ENCODE measurements at regions not wholly inside any gene's neighbourhood (a gene's known extent, or its start where the extent isn't known, plus 50 kb on each side); places are given as distances from the start of the nearest gene placed in this dataset.
"Not testable (repeated sequence)": the region's sequence is repeated elsewhere in the genome, so short reads cannot be mapped to it uniquely, and the experiment has no call there.

GRCh38 chr18:14937271-14937670 lies 189.3 kb downstream of the ANKRD30B start:
- intact Hi-C loops (cut with micrococcal nuclease) = no loop called here
- Mint-ChIP-seq H3K36me3 (ENCODE audit: low read depth) (no peaks in the 10 kb centered on the region), H3K27ac (no peak overlapping the region), H3K4me1 (no peaks in the 10 kb centered on the region), H3K9me3 (no peaks in the 10 kb centered on the region), H3K27me3 (no peaks in the 10 kb centered on the region), H3K4me3 (no peak overlapping the region)
- ATAC-seq (ENCODE audit: low read depth) = no peak
- no peak for DNase-seq
- POLR2A ChIA-PET = no interaction called here
- TF ChIP-seq, protein P1, sequence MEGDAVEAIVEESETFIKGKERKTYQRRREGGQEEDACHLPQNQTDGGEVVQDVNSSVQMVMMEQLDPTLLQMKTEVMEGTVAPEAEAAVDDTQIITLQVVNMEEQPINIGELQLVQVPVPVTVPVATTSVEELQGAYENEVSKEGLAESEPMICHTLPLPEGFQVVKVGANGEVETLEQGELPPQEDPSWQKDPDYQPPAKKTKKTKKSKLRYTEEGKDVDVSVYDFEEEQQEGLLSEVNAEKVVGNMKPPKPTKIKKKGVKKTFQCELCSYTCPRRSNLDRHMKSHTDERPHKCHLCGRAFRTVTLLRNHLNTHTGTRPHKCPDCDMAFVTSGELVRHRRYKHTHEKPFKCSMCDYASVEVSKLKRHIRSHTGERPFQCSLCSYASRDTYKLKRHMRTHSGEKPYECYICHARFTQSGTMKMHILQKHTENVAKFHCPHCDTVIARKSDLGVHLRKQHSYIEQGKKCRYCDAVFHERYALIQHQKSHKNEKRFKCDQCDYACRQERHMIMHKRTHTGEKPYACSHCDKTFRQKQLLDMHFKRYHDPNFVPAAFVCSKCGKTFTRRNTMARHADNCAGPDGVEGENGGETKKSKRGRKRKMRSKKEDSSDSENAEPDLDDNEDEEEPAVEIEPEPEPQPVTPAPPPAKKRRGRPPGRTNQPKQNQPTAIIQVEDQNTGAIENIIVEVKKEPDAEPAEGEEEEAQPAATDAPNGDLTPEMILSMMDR (IDR thresholded peaks at IDR 0.05) = no peak
- CTCF ChIA-PET = no interaction called here

GRCh38 chr18:14939141-14939540 lies 191.2 kb downstream of the ANKRD30B start:
- no peaks in the 10 kb centered on the region for H3K36me3 Mint-ChIP-seq (ENCODE audit: low read depth)
- POLR2A ChIA-PET = no interaction called here
- no peaks in the 10 kb centered on the region for H3K27me3 Mint-ChIP-seq
- no peak for ATAC-seq (ENCODE audit: low read depth)
- intact Hi-C loops (cut with micrococcal nuclease) = no loop called here
- H3K4me1 Mint-ChIP-seq = no peaks in the 10 kb centered on the region
- H3K4me3 Mint-ChIP-seq = no peak overlapping the region
- peaks cover 2% of the 10 kb centered on the region for H3K9me3 Mint-ChIP-seq
- H3K27ac Mint-ChIP-seq = no peak overlapping the region
- TF ChIP-seq, protein P1 (IDR thresholded peaks at IDR 0.05) = no peak
- DNase-seq = no peak
- CTCF ChIA-PET = no interaction called here

DNA sequence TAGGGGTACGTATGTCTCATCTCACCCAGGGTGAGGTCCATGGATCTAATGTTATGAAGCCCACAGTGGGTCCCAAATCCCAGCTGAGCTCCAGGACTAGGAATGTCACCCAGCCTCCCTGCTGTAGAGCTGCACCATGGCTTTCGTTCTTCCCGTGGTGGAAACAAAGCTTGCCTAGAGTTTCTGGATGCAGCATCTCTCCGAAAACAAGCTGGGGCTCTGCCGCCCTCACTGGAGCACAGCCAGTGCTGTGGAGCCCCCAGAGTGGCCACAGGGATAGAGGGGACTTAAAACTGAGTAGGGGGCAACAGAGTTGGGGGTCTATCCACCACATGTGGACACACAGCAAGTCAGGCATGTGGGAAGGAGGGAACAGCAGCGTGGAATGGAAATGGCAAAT lies 192.1 kb downstream of the ANKRD30B start:
- H3K4me3 Mint-ChIP-seq; H3K27ac Mint-ChIP-seq; H3K36me3 Mint-ChIP-seq (ENCODE audit: low read depth); H3K27me3 Mint-ChIP-seq; H3K9me3 Mint-ChIP-seq; intact Hi-C loops (cut with micrococcal nuclease); CTCF ChIA-PET; DNase-seq; H3K4me1 Mint-ChIP-seq; ATAC-seq (ENCODE audit: low read depth); POLR2A ChIA-PET: not testable (repeated sequence)

DNA sequence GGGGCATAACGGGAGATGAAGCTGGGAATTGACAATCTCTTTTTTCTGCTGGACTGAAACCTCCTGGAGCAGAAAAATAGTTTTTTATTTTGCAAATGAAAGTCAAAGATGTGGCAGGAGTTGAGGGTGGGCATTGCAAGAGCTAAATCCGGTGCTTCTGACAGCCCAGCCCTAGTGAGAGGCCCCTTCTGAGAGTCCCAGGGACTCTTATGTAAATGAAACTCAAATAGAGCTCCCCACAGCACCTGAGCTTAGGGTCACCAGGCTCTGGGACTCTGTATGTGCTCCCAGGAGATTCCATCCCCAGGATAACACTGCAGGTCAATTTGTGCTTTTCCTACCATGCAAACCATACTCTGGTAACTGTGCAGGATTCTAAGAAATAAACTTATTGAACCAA lies 192.8 kb downstream of the ANKRD30B start:
- Mint-ChIP-seq H3K4me1 (no peaks in the 10 kb centered on the region), H3K27ac (no peak overlapping the region), H3K27me3 (no peaks in the 10 kb centered on the region), H3K36me3 (ENCODE audit: low read depth) (no peaks in the 10 kb centered on the region), H3K4me3 (no peak overlapping the region), H3K9me3 (peaks cover 2% of the 10 kb centered on the region)
- TF ChIP-seq, protein P1 (IDR thresholded peaks at IDR 0.05) = no peak
- ChIA-PET POLR2A (no interaction called here), CTCF (no interaction called here)
- intact Hi-C loops (cut with micrococcal nuclease) = no loop called here
- DNase-seq (no peak), ATAC-seq (ENCODE audit: low read depth) (no peak)

DNA sequence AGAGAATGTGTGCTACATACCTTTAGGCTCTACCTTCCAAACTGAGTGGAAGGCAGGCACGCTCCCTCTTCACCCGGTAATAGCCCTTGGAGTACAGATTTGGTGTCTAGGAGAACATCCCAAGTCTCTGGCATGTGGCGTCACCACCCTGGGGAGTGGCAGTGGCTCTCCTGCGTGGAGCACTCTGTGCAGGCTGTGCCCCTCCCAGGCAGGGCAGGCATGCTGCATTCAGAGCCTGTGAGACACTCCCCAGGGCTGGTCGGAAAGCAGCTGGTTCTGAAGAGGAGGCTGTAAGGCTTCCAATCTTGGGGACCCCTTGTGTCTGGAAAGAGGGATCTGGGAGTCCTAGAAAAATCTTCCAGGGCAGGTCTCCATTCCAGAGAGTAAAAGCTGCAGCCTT lies 193.3 kb downstream of the ANKRD30B start:
- Mint-ChIP-seq H3K36me3 (ENCODE audit: low read depth) (no peaks in the 10 kb centered on the region), H3K27ac (no peak overlapping the region), H3K4me3 (no peak overlapping the region), H3K27me3 (no peaks in the 10 kb centered on the region), H3K9me3 (peaks cover 2% of the 10 kb centered on the region), H3K4me1 (no peaks in the 10 kb centered on the region)
- ChIA-PET POLR2A (no interaction called here), CTCF (no interaction called here)
- TF ChIP-seq, protein P1 (IDR thresholded peaks at IDR 0.05) = no peak
- intact Hi-C loops (cut with micrococcal nuclease) = no loop called here
- DNase-seq (no peak), ATAC-seq (ENCODE audit: low read depth) (no peak)

- Mint-ChIP-seq H3K4me1 (no peaks in the 10 kb centered on the region), H3K27me3 (no peaks in the 10 kb centered on the region), H3K4me3 (no peak overlapping the region), H3K9me3 (peaks cover 2% of the 10 kb centered on the region), H3K27ac (no peak overlapping the region), H3K36me3 (ENCODE audit: low read depth) (no peaks in the 10 kb centered on the region)
- ATAC-seq (ENCODE audit: low read depth) (no peak), DNase-seq (no peak)
- TF ChIP-seq, protein P1 (IDR thresholded peaks at IDR 0.05) = no peak
- ChIA-PET CTCF (no interaction called here), POLR2A (no interaction called here)
- intact Hi-C loops (cut with micrococcal nuclease) = no loop called here
Measured at GRCh38 chr18:14941792-14942191, 193.8 kb downstream of the ANKRD30B start.
